HG03139 (cell line): ENCODE measurements at regions not wholly inside any gene's neighbourhood (a gene's known extent, or its start where the extent isn't known, plus 50 kb on each side); places are given as distances from the start of the nearest gene placed in this dataset.
"Not testable (repeated sequence)": the region's sequence is repeated elsewhere in the genome, so short reads cannot be mapped to it uniquely, and the experiment has no call there.

Experiments used
- ATAC-seq: cut with Tn5 transposase; IDR thresholded peaks from one replicate; pipeline ENCODE4 v1.9.1; 2021; ENCODE audit not compliant: unreplicated experiment

- no peak for ATAC-seq
Observed at GRCh38 chr21:21996891-21997290, 998.7 kb downstream of the NCAM2 start.

- ATAC-seq, result no peak
Observed at GRCh38 chr21:21997390-21998333, 999.5 kb downstream of the NCAM2 start.

- ATAC-seq, result no peak
Observed at GRCh38 chr21:22019766-22020165, 1021.6 kb downstream of the NCAM2 start.

- no peak for ATAC-seq
Observed at GRCh38 chr21:22020221-22020620, 1022.0 kb downstream of the NCAM2 start.

GRCh38 chr21:22023896-22024295 lies 1025.7 kb downstream of the NCAM2 start:
- not testable (repeated sequence) for ATAC-seq

GRCh38 chr21:22044431-22044830 lies 1046.2 kb downstream of the NCAM2 start:
- ATAC-seq, result no peak

GRCh38 chr21:22046576-22046975 lies 1048.4 kb downstream of the NCAM2 start:
- no peak for ATAC-seq

- ATAC-seq, result no peak
Observed at GRCh38 chr21:22056904-22057303, 1058.7 kb downstream of the NCAM2 start.

- ATAC-seq, result no peak
Observed at GRCh38 chr21:22062472-22063139, 1064.4 kb downstream of the NCAM2 start.

- no peak for ATAC-seq
Observed at GRCh38 chr21:22063140-22063539, 1064.9 kb downstream of the NCAM2 start.

- no peak for ATAC-seq
Observed at GRCh38 chr21:22076471-22076870, 1078.3 kb downstream of the NCAM2 start.

GRCh38 chr21:22083899-22084298 lies 1085.7 kb downstream of the NCAM2 start:
- no peak for ATAC-seq

GRCh38 chr21:22096314-22096713 lies 1098.1 kb downstream of the NCAM2 start:
- ATAC-seq, result no peak

- no peak for ATAC-seq
Observed at GRCh38 chr21:22106720-22107410, 1108.7 kb downstream of the NCAM2 start.

- no peak for ATAC-seq
Observed at GRCh38 chr21:22115746-22116145, 1117.5 kb downstream of the NCAM2 start.

GRCh38 chr21:22120616-22121266 lies 1122.5 kb downstream of the NCAM2 start:
- no peak for ATAC-seq

- ATAC-seq, result no peak
Observed at GRCh38 chr21:22125581-22125980, 1127.4 kb downstream of the NCAM2 start.

- no peak for ATAC-seq
Observed at GRCh38 chr21:22128671-22129070, 1130.5 kb downstream of the NCAM2 start.

GRCh38 chr21:22132358-22133071 lies 1134.3 kb downstream of the NCAM2 start:
- no peak for ATAC-seq

GRCh38 chr21:22136740-22137139 lies 1138.5 kb downstream of the NCAM2 start:
- no peak for ATAC-seq
